ENCODE measurements at regions not wholly inside any gene's neighbourhood (a gene's known extent, or its start where the extent isn't known, plus 50 kb on each side); places are given as distances from the start of the nearest gene placed in this dataset.

DNA sequence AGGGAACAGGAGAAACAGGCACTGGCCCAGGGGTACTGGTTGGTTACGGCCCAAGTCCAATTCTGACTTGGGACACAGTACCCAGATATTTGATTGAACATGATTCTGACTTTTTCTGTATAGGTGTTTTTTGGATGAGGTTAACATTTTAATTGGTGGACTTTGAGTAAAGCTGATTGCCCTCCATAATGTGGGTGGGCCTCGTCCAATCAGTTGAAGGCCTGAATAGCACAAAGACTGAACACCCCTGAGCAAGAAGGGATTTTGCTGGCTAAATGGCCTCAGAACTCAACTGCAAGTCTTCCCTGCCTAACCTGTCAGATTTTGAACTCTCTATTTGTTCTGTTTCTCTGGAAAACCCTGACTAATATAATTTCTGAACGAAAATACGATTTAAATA, 222.6 kb downstream of the TEX36 start:
- no peak for DNase-seq (ENCODE audit: extremely low read depth, low read depth)

DNA sequence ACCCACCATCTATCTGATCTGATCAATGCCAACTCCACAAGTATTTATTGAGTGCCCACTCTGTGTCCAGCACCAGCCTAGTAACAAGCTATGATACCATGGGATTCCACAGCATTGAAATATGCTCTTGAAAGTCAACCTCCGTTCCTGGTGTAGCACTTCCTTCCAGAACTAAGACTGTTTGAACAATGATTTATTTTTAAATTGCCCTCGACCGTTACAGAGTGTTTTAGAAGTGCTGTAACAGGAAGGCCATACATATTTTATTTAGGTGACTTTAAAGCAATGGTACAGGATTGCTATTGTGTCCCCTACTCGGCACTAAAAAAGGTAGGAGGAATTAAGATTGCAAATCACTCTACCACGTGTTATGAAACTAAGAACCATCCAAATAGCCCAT, 225.6 kb downstream of the TEX36 start:
- no peak for DNase-seq (ENCODE audit: extremely low read depth, low read depth)

DNA sequence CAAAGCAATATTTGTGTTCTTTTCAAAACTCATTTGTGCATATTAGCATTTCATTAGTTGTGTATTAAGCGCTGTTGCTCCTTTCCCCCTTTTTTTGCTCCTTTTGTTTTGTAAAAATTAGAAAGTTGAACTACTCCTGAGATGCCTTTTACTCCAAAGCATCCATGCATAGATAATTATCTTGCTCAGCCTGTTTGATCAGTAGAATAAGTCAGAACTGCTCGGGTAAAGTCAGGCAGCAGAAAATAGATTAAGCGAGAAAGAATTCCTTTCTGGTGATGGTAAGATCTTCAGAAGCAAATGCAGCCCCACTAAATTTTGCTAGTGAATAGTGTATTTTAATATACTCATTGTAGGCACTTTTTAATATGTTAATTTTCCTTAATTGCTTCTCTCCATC, 227.1 kb downstream of the TEX36 start:
- no peak for DNase-seq (ENCODE audit: extremely low read depth, low read depth)

DNA sequence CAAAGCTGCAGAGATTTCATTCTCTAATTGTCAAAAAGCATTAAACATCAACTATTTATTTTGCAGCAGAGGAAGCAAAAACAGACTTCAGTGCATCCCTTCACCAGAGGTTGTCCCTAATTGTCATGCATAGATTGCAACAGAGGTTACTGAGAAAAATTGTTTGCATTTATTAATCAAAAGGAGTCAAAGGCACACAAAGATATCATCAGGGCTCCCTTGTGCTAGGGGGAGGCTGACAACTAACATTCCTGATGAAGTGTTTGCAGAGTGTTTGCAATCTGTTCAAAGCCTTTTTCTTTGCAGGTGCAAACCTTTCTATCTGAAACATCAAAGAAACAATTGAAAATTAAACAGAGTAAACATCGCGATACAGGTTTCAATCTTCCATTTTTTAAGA, 227.5 kb downstream of the TEX36 start:
- DNase-seq (ENCODE audit: extremely low read depth, low read depth) = no peak

DNA sequence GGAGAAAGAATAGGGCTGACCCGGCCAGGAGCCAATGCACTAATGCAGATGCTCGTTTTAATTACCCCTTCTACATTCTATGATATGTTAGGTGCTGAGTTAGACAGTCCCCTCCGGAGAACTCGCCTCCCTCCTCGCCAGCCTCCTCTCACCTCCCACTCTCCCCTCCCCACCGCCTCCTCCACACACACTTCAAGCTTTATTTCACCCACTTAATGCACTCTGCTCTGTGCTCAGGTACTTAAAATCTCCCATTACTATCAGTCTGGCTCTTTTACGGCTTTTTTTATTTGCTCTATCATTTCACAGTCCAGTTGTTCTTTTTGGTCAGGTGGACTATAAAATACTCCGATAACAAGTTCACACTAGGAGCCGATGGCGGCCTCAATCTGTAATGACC, 231.6 kb downstream of the TEX36 start:
- no peak for DNase-seq (ENCODE audit: extremely low read depth, low read depth)

DNA sequence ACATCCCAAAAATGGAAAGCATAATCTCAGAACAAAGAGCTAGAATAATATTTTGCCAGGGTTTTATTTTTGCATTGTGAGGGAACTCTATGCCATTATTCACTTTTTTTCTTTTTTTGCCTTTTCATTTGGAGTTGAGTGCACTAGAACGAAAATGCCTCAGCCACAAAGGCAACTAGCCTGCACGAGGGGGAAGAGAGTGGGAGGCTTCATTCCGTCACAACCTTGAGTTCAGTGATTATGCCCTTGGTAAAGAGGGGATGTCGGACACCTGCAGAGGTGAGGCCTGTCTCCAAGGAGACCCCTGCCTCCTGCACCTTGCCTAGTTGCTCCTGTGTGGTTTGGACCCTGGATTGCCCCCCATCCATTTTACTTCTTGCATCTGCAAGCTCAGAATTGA, 232.7 kb downstream of the TEX36 start:
- no peak for DNase-seq (ENCODE audit: extremely low read depth, low read depth)

DNA sequence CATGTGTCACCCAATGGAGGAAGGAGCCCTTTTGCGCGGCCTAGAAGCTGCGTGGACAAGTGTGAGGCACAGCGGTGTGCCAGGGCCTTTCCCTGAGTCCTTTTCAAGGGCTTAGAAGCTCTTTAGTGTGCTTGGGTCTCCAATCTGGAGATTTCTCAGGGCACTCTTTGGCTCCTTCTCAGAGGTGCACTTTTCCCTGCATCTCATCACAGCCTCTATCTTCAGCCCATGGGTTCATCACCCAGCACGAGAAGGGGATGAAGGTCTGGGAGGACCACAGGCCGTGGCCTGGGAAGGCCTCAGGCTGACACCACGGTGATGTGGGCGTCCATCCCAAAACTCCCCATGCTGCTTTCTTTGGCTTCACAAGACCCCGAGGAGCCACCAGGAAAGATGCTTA, 233.4 kb downstream of the TEX36 start:
- DNase-seq (ENCODE audit: extremely low read depth, low read depth) = no peak

DNA sequence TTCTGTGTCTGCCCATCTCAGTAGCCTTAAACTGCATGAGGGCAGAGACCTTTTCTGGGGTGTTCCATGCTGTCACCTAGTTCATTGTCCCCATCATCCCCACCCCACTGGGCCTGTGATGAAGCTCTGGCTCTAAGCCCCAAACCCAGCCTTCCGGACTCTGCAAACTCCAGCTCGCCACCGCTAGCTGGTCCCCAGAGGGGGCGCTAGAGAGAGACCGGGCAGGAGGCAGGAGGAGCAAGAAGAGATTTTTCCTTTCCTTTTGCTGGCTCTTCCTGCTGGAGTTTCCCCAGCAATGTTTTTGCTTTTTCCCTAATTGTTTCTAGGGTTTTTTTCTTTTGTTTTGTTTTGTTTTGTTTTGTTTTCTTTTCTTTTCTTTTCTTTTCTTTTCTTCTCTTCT, 234.4 kb downstream of the TEX36 start:
- DNase-seq (ENCODE audit: extremely low read depth, low read depth) = peak; percentile 24

DNA sequence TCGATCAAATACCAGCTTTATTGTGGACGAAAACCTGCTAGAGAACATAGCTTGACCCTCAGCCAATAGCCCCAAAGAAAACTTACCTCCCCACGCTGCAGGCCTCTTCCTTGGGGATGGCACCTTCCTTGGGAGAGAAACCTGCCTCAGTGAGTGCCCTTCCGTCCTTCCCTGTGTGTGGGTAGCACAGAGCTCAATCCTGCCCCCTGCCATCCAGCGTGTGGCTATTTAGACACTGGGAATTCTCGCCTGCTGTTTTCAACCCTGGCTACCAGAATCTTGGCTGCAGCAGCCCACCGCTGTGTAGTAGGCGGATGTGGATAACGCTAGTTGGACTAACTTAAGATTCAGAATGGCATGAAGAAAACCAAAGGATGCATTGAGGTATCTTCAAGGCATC, 238.2 kb downstream of the TEX36 start:
- no peak for DNase-seq (ENCODE audit: extremely low read depth, low read depth)

DNA sequence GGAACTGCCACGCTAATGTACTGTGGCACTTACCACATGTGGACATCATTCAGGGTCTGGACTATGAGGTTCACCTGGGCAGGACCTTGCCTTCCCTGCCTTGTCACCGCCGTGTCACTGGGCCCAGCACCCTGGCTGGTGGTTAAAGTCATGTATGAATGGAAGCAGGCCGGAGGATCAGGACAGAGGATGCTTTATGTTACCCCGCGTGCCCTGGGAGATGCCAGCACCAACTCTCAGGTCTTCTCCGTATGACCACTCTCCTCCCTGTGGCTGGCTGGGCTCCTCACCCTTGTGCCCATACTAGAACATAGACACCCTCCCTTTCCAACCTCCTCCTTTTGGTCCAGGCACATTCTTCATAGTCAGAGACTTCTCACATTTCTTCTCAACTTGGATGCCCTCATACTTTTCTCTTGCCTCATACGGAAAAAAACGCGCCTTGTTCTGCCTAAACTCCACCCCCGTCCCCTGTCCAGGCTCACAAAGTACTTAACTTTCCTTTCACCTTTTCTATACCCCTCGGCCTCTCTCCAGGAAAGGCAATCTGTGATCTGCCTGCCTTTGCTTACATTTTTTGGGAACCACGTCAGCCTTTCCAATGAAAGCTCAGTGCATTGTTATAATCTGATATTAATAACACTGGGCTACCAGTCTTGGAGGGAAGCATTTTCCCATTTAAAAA, 240.0 kb downstream of the TEX36 start:
- no peak for DNase-seq (ENCODE audit: extremely low read depth, low read depth)

DNA sequence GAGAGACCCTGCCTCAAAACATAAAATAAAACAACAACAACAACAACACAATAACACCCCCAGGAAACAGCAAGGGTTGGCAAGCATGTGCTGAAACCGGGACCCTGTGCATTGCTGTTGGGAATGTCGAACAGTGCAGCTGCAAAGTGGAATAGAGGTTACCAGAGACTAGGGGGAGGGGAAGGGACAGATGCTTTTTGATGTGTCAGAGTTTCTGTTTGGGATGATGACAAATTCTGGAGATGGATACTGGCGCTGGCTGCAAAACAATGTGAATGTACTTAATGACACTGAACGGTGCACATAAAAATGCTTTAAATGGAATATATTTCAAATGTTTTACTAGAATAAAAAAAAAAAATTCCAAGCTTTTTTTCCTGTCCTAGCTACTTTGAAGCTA, 241.8 kb downstream of the TEX36 start:
- no peak for DNase-seq (ENCODE audit: extremely low read depth, low read depth)

DNA sequence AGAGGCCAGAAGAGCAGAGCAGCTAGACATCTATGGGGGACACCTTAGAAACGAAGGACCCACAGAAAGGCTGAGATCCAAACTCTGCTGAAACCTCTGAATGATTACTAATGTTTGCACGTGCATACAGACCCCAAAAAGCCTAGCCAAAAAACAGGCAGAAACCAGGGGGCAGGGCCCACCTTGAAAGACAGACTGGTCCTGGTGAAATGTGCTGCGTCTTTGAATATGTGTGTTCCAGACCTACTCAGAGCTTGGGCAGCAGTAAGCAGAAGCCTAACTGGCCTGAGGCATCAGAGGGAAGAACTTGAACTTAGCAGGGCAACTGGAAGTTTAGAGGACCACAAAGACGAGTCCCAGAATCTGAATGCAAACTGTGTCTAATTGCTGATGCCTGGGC, 251.8 kb downstream of the TEX36 start:
- DNase-seq (ENCODE audit: extremely low read depth, low read depth) = no peak

DNA sequence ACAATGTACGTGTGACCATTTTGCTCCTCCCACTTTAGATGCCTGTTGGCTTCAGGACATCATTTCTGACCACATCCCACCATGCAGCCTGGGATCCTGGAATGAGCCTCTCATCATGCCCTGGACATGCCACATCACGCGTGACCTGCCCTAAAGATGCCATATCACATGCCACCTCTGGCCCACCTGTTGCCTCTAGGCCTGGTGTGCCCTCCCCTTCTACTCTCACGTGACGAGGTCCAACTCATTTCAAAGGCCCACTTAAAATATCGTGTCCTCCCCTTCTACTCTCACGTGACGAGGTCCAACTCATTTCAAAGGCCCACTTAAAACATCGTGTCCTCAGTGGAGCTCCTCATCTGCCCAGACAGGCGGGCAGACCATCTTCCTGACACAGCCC, 254.9 kb downstream of the TEX36 start:
- no peak for DNase-seq (ENCODE audit: extremely low read depth, low read depth)

DNA sequence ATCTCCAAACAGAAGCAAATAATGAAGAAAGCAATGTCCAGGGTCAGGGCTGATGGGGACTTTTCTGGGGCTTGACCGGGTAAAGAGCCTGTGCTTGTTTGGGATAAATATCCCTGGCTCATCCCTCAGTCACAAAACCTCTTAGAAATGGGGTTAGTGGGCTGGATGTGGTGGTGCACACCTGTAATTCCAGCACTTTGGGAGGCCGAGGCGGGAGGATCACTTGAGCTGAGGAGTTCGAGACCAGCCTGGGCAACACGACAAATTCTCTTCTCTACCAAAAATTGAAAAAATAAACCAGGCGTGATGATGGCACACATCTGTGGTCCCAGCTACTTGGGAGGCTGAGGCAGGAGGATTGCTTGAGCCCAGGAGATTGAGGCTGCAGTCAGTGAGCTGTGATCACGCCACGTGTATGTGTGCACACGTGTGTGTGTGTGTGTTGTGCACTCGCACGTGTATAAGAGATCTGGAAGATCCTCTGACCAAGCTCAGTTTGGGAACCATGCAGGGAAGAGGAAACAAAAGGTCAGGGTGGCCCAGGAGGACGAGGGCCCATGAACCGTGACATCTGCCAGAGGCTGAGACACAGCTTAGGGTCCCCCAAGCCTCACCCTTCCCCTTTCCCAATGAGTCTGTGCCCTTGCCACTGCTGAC, 258.6 kb downstream of the TEX36 start:
- DNase-seq (ENCODE audit: extremely low read depth, low read depth) = no peak

DNA sequence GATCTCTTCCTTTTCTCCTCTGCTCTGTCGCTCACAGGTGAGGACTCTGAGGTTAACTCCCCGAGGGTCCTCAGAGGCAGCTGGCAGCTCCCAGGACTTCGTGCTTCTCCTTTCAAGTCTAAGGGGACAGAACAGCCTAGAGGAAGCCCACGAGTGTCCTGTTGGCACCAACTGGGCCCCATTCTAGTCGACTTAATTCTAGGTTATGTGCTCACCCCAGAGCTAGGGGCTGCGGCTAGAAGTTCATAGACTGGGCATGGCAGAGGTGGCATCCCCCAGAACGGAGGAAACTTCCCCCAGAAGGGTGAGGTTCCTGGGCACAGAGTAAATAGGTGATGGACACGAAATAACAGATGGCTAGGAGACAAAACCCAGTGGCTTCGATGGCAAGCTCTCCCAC, 259.4 kb downstream of the TEX36 start:
- DNase-seq (ENCODE audit: extremely low read depth, low read depth) = no peak

DNA sequence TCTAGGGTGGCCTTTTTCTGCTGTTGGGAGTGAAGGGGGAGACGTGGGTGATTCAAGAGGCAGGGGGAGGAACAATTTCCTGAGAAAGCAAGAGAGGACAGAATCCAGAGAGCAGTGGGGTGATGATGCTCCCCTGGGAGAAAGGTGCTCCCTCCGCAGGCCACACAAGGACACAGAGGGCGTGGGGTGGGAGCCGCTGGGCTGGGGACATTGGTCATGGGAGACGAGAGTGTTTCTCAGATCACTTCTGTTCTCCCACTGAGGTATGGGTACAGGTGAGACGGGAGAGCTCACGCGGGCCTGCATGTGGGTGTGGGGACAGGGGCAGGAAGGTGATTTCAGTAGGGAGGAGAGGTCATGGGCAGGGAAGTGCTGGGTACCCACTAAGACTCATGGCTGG, 259.5 kb upstream of the CTBP2 start:
- DNase-seq (ENCODE audit: extremely low read depth, low read depth) = no peak

DNA sequence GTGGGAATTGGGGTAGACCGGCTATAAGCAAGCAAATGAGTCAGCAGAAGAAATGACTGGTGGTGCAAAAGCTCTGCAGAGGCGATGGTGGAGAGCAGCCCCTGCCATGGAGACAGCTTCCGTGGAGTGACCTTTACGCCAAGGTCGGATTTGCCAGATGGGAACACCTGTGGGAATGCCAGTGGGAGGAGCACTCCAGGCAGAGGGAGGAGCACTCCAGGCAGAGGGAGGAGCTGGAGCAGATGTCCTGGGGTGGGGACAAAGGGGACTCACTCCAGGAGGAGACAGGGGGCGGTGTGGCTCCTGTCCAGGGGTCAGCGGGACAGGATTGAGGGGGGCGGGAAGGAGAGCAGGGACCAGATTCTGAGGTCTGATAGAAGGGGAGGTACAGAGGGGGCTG, 258.8 kb upstream of the CTBP2 start:
- no peak for DNase-seq (ENCODE audit: extremely low read depth, low read depth)

DNA sequence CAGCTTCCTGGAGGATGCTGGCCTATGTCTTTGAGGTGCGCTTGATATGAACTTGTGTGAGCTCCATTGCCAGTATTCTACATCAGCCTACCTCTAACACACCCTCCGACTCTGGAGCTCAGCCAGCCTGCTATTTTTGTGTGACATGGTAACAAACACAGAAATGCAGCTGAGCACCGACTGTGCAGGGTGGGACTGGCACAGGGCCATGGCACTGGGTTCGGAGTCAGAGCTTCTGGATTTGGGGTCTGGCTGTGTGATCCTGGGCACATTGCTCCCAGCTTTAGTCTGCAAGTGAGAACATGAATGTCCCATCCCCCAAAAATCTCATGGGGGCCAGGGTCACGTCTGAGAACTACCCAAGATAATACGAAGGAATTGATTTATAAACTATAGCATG, 257.2 kb upstream of the CTBP2 start:
- no peak for DNase-seq (ENCODE audit: extremely low read depth, low read depth)

DNA sequence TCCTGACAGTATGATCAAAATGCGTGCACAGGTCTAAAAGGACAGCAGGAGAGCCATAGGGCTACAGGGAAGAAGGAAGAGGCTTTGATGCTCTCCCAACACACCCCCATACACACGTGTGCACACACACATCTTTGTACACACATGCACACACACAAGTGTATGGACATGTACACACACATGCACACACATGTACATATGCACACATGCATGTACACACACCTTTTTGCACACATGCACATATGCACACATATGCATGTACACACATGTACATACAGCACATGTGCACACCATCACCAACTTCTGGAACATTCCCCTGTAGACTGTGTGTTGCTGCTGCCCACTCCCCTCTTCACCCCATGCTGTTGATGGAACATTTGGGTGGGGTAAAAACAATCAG, 255.6 kb upstream of the CTBP2 start:
- DNase-seq (ENCODE audit: extremely low read depth, low read depth) = no peak

DNA sequence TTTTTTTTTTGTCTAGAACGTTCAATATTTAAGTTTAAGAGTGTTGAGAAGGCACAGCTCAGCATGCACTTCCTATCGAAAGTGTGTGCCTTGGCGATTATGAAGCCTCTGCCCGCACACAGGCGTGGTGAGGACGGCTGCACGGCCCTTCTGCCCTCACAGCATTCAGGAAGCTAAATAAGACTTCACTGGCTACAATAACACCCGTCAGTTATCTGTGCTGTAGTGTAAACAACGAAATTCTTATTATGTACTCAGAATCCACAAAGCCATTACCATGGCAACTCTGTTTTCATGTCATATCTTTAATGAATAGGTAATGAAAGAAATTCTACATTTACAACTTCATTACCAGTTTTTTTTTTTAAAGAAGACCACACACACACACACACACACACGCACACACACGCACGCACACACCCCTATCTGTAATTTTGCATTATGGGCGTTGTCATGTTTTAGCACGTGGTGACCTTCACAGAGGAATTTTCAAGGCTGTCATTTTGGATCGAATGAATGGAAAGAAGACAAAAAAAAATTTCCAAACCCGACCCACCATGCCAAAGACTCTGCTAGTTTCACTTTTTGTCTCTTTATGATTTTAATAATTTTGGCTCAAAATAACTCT, 254.8 kb upstream of the CTBP2 start:
- no peak for DNase-seq (ENCODE audit: extremely low read depth, low read depth)

DNA sequence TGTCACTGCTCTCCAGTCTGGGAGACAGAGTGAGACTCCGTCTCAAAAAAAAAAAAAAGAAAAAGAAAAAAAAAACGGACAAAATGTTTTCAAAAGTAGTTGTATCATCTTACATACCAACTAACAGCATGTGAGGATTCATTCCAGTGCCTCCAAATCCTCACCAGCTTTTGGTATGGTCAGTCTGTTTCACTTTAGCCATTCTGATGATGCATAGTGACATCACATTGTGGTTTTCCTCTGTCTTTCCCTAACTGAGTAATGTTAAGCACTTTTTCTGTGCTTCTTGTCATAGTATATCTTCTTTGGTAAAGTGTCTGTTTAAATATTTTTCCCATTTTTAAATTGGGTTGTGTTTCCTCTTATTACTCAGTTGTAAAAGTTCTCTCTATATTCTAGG, 251.4 kb upstream of the CTBP2 start:
- no peak for DNase-seq (ENCODE audit: extremely low read depth, low read depth)

DNA sequence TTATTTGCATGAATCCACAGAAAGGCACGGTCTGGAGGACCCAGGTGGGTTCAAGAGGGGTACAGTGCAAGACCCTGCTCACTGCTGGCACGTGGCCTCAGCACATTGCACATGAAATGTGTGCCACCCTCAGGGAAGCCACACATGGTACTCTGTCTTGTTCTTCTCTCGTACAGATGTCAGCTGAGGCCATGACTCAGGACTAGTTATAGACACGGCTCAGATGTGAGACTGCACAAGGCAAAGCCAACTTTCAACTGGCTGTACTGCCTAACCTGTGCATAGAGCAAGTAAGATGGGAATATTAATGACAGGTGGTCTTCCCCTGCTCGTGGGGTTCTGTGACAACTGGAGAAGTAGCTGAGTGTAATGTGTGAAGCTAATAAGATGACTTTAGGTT, 249.4 kb upstream of the CTBP2 start:
- no peak for DNase-seq (ENCODE audit: extremely low read depth, low read depth)
